ENCODE measurements at regions not wholly inside any gene's neighbourhood (a gene's known extent, or its start where the extent isn't known, plus 50 kb on each side); places are given as distances from the start of the nearest gene placed in this dataset.

DNA sequence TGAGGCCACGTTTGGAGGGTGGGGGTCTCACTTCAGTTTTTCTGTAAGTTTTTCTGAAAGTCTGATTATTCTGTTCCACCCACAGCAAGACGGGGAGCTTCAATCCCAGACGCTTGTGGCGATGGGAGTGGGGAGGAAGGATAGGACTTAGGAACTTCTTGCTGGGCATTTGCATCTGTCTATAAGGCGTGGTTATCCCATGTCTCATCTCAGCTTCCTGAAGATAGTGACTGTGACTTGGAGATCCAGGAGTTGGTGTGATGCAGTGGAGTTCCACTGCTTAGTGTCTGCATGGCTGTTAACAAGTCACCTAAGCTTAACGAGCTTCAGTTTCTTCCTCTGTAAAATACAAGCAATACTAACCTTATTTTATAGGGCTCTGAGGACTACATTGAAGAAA is 58.9 kb upstream of the BARX2 start:
- CTCF ChIA-PET: interaction anchor here (0.7 kb wide), 1 partner anchor 167 kb away, joined by 3 read pairs; no protein-coding TSS in a partner anchor
- H3K4me1 ChIP-seq (ENCODE audit: control insufficient read depth, insufficient read depth, low read length): no peaks in the 10 kb centered on the region
- POLR2A ChIA-PET: no interaction called here
- H3K9me3 ChIP-seq (ENCODE audit: control insufficient read depth, insufficient read depth, low read depth, low read length): no peaks in the 10 kb centered on the region
- DNase-seq (ENCODE audit: low read depth, low spot score) (no peak), ATAC-seq (no peak)
- TF ChIP-seq, protein P1, sequence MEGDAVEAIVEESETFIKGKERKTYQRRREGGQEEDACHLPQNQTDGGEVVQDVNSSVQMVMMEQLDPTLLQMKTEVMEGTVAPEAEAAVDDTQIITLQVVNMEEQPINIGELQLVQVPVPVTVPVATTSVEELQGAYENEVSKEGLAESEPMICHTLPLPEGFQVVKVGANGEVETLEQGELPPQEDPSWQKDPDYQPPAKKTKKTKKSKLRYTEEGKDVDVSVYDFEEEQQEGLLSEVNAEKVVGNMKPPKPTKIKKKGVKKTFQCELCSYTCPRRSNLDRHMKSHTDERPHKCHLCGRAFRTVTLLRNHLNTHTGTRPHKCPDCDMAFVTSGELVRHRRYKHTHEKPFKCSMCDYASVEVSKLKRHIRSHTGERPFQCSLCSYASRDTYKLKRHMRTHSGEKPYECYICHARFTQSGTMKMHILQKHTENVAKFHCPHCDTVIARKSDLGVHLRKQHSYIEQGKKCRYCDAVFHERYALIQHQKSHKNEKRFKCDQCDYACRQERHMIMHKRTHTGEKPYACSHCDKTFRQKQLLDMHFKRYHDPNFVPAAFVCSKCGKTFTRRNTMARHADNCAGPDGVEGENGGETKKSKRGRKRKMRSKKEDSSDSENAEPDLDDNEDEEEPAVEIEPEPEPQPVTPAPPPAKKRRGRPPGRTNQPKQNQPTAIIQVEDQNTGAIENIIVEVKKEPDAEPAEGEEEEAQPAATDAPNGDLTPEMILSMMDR (IDR thresholded peaks at IDR 0.05): no peak
- TF ChIP-seq, protein P2, sequence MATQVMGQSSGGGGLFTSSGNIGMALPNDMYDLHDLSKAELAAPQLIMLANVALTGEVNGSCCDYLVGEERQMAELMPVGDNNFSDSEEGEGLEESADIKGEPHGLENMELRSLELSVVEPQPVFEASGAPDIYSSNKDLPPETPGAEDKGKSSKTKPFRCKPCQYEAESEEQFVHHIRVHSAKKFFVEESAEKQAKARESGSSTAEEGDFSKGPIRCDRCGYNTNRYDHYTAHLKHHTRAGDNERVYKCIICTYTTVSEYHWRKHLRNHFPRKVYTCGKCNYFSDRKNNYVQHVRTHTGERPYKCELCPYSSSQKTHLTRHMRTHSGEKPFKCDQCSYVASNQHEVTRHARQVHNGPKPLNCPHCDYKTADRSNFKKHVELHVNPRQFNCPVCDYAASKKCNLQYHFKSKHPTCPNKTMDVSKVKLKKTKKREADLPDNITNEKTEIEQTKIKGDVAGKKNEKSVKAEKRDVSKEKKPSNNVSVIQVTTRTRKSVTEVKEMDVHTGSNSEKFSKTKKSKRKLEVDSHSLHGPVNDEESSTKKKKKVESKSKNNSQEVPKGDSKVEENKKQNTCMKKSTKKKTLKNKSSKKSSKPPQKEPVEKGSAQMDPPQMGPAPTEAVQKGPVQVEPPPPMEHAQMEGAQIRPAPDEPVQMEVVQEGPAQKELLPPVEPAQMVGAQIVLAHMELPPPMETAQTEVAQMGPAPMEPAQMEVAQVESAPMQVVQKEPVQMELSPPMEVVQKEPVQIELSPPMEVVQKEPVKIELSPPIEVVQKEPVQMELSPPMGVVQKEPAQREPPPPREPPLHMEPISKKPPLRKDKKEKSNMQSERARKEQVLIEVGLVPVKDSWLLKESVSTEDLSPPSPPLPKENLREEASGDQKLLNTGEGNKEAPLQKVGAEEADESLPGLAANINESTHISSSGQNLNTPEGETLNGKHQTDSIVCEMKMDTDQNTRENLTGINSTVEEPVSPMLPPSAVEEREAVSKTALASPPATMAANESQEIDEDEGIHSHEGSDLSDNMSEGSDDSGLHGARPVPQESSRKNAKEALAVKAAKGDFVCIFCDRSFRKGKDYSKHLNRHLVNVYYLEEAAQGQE (IDR thresholded peaks at IDR 0.05; ENCODE audit: insufficient read depth in 1 of 2, low read depth in 2 of 2, low read length in 1 of 2): no peak
- TF ChIP-seq SIN3A (IDR thresholded peaks at IDR 0.05; ENCODE audit: borderline replicate concordance, insufficient read depth, low read depth, low read length): no peak
- TF ChIP-seq TCF7L2 (IDR thresholded peaks at IDR 0.05; ENCODE audit: low read depth, low read length): no peak
- TF ChIP-seq POLR2AphosphoS5 (IDR thresholded peaks at IDR 0.05; ENCODE audit: low read depth, low read length): no peak
- in situ Hi-C loops (cut with HindIII; ENCODE audit: low pct_unique_long_range_greater_than_20kb, low sequenced_read_pairs) (no loop called here), intact Hi-C loops (cut with micrococcal nuclease; ENCODE audit: unreplicated experiment) (no loop called here)
- no peaks in the 10 kb centered on the region for H3K27me3 ChIP-seq (ENCODE audit: control insufficient read depth, insufficient read depth, low read length)
- H3K4me3 ChIP-seq (ENCODE audit: low read depth in 2 of 2, low read length in 2 of 2): no peak overlapping the region
- no peaks in the 10 kb centered on the region for H3K36me3 ChIP-seq (ENCODE audit: control insufficient read depth, insufficient read depth, low read length)
- no TSS peak for BruUV-seq (replicated peaks)
- H3K27ac ChIP-seq (ENCODE audit: low read length): no peak overlapping the region

DNA sequence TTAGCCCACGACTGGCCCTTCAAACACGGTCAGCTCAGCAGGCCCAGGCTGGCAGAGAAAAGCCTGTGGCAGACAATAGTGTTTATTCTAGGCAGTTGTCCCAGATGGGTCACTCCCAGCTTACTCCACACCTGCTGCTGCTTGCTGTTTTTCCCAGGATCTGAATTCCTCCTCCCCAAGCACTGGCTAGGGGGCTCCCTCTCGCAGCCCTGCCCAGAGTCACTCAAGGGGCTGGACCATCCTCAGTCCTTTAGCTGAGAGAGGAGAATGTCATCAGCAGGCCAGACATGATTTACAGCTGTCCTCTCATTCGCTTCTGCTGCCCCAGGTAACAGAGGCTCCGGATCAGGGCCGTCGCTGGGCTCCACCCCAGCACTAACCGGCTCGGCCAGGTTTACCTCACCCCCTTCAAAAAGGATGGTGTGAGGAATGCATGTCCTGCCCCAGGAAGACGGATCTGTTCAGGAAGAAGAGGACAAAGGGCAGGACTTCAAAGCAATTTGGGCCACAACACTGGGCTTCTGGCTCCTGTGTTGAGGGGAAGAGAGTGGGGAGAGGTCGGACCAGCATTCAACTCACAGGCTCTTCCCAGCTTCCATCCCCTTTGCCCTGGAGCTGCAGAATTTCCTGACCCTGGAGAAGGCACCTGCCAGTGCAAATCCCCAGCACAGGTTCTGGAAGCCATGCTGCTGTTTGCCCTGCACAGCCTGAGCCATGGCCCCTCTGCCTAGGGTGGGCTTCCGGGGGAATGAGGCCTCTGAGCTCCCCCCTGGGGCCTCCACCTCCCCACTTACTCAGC is 59.7 kb upstream of the BARX2 start:
- H3K27ac ChIP-seq (ENCODE audit: low read length): no peak overlapping the region
- in situ Hi-C loops (cut with HindIII; ENCODE audit: low pct_unique_long_range_greater_than_20kb, low sequenced_read_pairs): no loop called here
- no peaks in the 10 kb centered on the region for H3K4me1 ChIP-seq (ENCODE audit: control insufficient read depth, insufficient read depth, low read length)
- BruUV-seq (replicated peaks): no TSS peak
- H3K4me3 ChIP-seq (ENCODE audit: low read depth in 2 of 2, low read length in 2 of 2): no peak overlapping the region
- TF ChIP-seq TCF7L2 (IDR thresholded peaks at IDR 0.05; ENCODE audit: low read depth, low read length) (no peak), POLR2AphosphoS5 (IDR thresholded peaks at IDR 0.05; ENCODE audit: low read depth, low read length) (no peak), SIN3A (IDR thresholded peaks at IDR 0.05; ENCODE audit: borderline replicate concordance, insufficient read depth, low read depth, low read length) (no peak)
- TF ChIP-seq, protein P2 (IDR thresholded peaks at IDR 0.05; ENCODE audit: insufficient read depth in 1 of 2, low read depth in 2 of 2, low read length in 1 of 2): no peak
- TF ChIP-seq, protein P1 (IDR thresholded peaks at IDR 0.05): no peak
- CTCF ChIA-PET: no interaction called here
- intact Hi-C loops (cut with micrococcal nuclease; ENCODE audit: unreplicated experiment): no loop called here
- ATAC-seq: peak; percentile 28; the same call in 1 of the 2 replicates
- no peaks in the 10 kb centered on the region for H3K36me3 ChIP-seq (ENCODE audit: control insufficient read depth, insufficient read depth, low read length)
- H3K9me3 ChIP-seq (ENCODE audit: control insufficient read depth, insufficient read depth, low read depth, low read length): no peaks in the 10 kb centered on the region
- H3K27me3 ChIP-seq (ENCODE audit: control insufficient read depth, insufficient read depth, low read length): no peaks in the 10 kb centered on the region
- DNase-seq (ENCODE audit: low read depth, low spot score): no peak
- POLR2A ChIA-PET: no interaction called here
